GM23248 (cell line): ENCODE measurements at regions not wholly inside any gene's neighbourhood (a gene's known extent, or its start where the extent isn't known, plus 50 kb on each side); places are given as distances from the start of the nearest gene placed in this dataset.

ENCODE experiments used
- EZH2 ChIP-seq: fragments of 200-600 bp; sonication (generic); IDR thresholded peaks from 2 replicates; pipeline ENCODE4 v1.6.1; 2018; ENCODE audit warnings: antibody characterized with exemption, mild to moderate bottlenecking; ENCODE audit not compliant: insufficient read depth, poor library complexity, severe bottlenecking
- EZH2phosphoT487 ChIP-seq: fragments of 200-600 bp; sonication (generic); IDR thresholded peaks from 2 replicates; pipeline ENCODE4 v1.6.1; 2018; ENCODE audit warnings: antibody characterized with exemption, moderate library complexity, mild to moderate bottlenecking, low read depth; ENCODE audit not compliant: insufficient read depth

DNA sequence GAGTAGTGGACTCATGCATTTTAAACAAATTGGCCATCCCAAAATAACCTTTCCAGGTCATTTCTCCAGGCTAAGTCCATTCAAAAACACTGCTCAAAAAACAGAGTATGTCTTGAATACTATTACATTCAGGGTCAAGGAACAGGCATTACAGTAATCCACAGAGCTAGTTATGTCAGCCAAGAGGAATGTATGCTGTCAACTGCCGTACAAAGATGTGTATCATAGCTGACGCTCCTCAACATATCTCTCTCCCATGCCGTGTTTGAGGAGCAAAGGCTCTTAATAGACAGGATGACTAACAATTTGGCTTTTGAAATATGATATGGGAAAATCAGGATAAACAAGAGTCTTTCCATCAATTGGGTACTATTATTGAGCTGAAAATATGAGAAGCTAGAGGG, 68.8 kb upstream of the KCTD1 start:
- no peak for TF ChIP-seq EZH2
- TF ChIP-seq EZH2phosphoT487: no peak
